ENCODE measurements at regions not wholly inside any gene's neighbourhood (a gene's known extent, or its start where the extent isn't known, plus 50 kb on each side); places are given as distances from the start of the nearest gene placed in this dataset.

DNA sequence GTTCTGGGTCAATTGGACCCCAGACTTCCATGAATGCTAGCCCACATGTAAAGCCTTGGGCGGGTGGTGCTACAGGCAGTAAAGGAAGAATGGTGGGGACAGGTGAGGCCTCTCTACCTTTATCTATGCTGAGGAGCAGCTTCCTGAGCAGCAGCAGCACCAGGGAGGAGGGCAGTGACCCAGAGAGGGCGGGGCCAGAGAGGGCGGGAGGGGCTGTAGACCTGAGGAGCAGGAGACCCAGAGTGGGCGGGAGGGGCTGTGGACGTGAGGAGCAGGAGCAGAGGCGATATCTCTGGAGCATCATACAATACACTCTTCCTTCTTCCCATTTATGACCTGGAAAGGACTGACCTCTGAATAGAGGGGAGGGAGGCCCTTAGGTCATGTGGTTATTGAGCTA is 165.9 kb downstream of the MTRR start:
- 78 to 81% methylated on average over 6 of the region's 6 CpGs for WGBS, 2 donors
- no peaks in the 10 kb centered on the region for H3K4me1 ChIP-seq (ENCODE audit: control insufficient read depth in 2 of 2, insufficient read depth in 2 of 2, low read length in 1 of 2)
- H3K27me3 ChIP-seq (ENCODE audit: control insufficient read depth in 1 of 2, insufficient read depth in 2 of 2, low read length in 2 of 2): no peaks in the 10 kb centered on the region
- no peak overlapping the region for H3K4me3 ChIP-seq (ENCODE audit: low read depth in 1 of 2, low read length in 2 of 2)
- H3K27ac ChIP-seq (ENCODE audit: low read depth in 2 of 2, low read length in 1 of 2): no peak overlapping the region
- no peaks in the 10 kb centered on the region for H3K9me3 ChIP-seq (ENCODE audit: control insufficient read depth in 2 of 2, insufficient read depth in 1 of 2, low read depth in 1 of 2, low read length in 1 of 2)
- H3K36me3 ChIP-seq (ENCODE audit: control insufficient read depth in 2 of 2, insufficient read depth in 2 of 2, low read length in 1 of 2): no peaks in the 10 kb centered on the region

DNA sequence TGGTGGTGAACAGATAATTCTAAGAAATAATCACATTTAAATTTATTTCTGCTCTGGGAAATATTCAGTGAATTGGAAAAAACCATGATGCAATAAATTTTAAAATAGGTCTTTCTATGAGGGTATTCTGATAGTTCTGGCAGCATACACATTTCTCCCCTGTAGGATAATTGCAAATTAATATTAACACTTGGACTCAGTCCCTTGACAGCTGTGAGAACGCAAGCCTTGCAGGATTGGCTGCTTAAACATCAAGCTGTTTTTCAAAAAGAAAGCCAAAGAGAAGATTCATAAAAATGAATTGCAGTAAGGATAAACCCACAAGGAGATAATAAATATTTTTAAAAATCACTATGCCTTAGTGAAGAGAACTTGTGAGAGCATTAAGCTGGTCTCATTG is 180.0 kb downstream of the MTRR start:
- peaks cover 0 to 3% of the 10 kb centered on the region in 2 donors for H3K9me3 ChIP-seq (ENCODE audit: control insufficient read depth in 2 of 2, insufficient read depth in 1 of 2, low read depth in 1 of 2, low read length in 1 of 2)
- H3K27ac ChIP-seq (ENCODE audit: low read depth in 2 of 2, low read length in 1 of 2): no peak overlapping the region
- H3K36me3 ChIP-seq (ENCODE audit: control insufficient read depth in 2 of 2, insufficient read depth in 2 of 2, low read length in 1 of 2): no peaks in the 10 kb centered on the region
- WGBS, 2 donors: 58 to 67% methylated on average over 1 of the region's 1 CpG
- H3K4me1 ChIP-seq (ENCODE audit: control insufficient read depth in 2 of 2, insufficient read depth in 2 of 2, low read length in 1 of 2): no peaks in the 10 kb centered on the region
- H3K4me3 ChIP-seq (ENCODE audit: low read depth in 1 of 2, low read length in 2 of 2): no peak overlapping the region
- H3K27me3 ChIP-seq (ENCODE audit: control insufficient read depth in 1 of 2, insufficient read depth in 2 of 2, low read length in 2 of 2): no peaks in the 10 kb centered on the region

DNA sequence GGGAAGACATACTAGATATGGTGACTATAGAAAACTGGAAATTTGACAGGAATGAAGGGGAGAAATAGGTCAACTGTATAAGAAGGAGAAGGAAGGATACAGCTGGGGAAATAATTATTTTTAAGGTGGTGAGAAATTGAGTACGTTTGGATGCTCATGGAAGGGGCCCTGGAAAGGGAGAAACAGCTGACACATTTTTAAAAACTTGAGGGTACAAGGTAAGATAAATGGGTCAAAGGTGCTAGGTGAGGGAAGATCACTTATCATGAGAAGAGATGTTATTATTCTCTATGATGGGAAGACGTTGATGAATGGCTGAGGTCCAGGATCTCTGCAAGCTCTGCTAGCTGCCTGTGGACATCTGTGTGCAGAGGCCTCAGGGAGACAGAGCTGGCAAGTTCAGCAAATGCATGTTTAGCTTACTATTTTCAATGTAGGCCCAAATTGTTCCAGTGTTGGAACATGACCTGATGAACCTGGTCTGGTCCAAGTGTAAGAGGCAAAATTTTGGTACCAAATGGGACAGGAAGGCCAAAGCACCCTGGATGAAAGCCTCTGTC is 181.7 kb downstream of the MTRR start:
- no peaks in the 10 kb centered on the region for H3K4me1 ChIP-seq (ENCODE audit: control insufficient read depth in 2 of 2, insufficient read depth in 2 of 2, low read length in 1 of 2)
- WGBS, 2 donors: 45 to 47% methylated on average over 2 of the region's 2 CpGs
- H3K27me3 ChIP-seq (ENCODE audit: control insufficient read depth in 1 of 2, insufficient read depth in 2 of 2, low read length in 2 of 2): no peaks in the 10 kb centered on the region
- no peak overlapping the region for H3K27ac ChIP-seq (ENCODE audit: low read depth in 2 of 2, low read length in 1 of 2)
- H3K9me3 ChIP-seq (ENCODE audit: control insufficient read depth in 2 of 2, insufficient read depth in 1 of 2, low read depth in 1 of 2, low read length in 1 of 2): peaks cover 0 to 3% of the 10 kb centered on the region in 2 donors
- no peak overlapping the region for H3K4me3 ChIP-seq (ENCODE audit: low read depth in 1 of 2, low read length in 2 of 2)
- no peaks in the 10 kb centered on the region for H3K36me3 ChIP-seq (ENCODE audit: control insufficient read depth in 2 of 2, insufficient read depth in 2 of 2, low read length in 1 of 2)

DNA sequence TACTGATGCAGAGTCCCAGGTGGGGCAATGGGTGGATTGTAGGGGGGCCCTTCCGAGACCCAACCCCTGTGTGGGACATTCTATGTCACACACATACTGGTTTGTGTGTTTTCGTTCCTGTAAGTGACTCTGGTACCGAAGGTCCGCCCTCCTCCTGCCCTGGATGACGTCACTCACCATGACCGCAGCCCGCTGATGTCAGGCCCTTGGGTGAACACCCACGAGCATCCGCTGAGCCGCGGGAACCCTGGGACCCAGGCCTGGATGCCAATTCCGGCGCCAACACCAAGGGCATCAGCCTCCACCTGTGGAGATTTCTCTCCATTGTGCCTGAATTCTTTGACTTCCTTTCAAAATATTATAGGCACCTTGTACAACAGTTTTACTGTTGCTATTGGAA is 184.3 kb downstream of the MTRR start:
- no peaks in the 10 kb centered on the region for H3K27me3 ChIP-seq (ENCODE audit: control insufficient read depth in 1 of 2, insufficient read depth in 2 of 2, low read length in 2 of 2)
- 87 to 92% methylated on average over 13 of the region's 13 CpGs for WGBS, 2 donors
- H3K36me3 ChIP-seq (ENCODE audit: control insufficient read depth in 2 of 2, insufficient read depth in 2 of 2, low read length in 1 of 2): no peaks in the 10 kb centered on the region
- H3K27ac ChIP-seq (ENCODE audit: low read depth in 2 of 2, low read length in 1 of 2): no peak overlapping the region
- H3K4me3 ChIP-seq (ENCODE audit: low read depth in 1 of 2, low read length in 2 of 2): no peak overlapping the region
- H3K9me3 ChIP-seq (ENCODE audit: control insufficient read depth in 2 of 2, insufficient read depth in 1 of 2, low read depth in 1 of 2, low read length in 1 of 2): peaks cover 0 to 3% of the 10 kb centered on the region in 2 donors
- H3K4me1 ChIP-seq (ENCODE audit: control insufficient read depth in 2 of 2, insufficient read depth in 2 of 2, low read length in 1 of 2): no peaks in the 10 kb centered on the region

DNA sequence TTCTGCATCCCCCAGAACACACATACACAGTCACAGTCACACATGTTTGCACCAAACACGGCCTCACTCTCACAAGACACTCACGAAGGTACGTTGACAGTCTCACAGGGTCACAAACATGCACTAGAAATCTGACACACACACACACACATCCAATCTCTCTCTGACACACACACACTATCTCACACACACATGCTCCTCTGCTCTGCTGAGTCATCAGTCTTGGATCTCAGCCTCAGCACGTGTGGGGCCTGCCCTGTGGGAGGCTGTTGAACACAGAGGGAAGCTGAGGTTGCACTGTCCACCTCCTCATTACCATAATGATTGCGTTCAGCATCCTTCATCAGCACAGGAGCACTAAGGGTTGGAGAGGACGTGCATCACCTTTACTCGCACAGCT is 188.8 kb downstream of the MTRR start:
- Histone ChIP-seq H3K9me3 (ENCODE audit: control insufficient read depth in 2 of 2, insufficient read depth in 1 of 2, low read depth in 1 of 2, low read length in 1 of 2) (peaks cover 0 to 3% of the 10 kb centered on the region in 2 donors), H3K27me3 (ENCODE audit: control insufficient read depth in 1 of 2, insufficient read depth in 2 of 2, low read length in 2 of 2) (no peaks in the 10 kb centered on the region), H3K4me1 (ENCODE audit: control insufficient read depth in 2 of 2, insufficient read depth in 2 of 2, low read length in 1 of 2) (no peaks in the 10 kb centered on the region), H3K36me3 (ENCODE audit: control insufficient read depth in 2 of 2, insufficient read depth in 2 of 2, low read length in 1 of 2) (no peaks in the 10 kb centered on the region), H3K4me3 (ENCODE audit: low read depth in 1 of 2, low read length in 2 of 2) (no peak overlapping the region), H3K27ac (ENCODE audit: low read depth in 2 of 2, low read length in 1 of 2) (no peak overlapping the region)
- 54 to 55% methylated on average over 7 of the region's 7 CpGs for WGBS, 2 donors

DNA sequence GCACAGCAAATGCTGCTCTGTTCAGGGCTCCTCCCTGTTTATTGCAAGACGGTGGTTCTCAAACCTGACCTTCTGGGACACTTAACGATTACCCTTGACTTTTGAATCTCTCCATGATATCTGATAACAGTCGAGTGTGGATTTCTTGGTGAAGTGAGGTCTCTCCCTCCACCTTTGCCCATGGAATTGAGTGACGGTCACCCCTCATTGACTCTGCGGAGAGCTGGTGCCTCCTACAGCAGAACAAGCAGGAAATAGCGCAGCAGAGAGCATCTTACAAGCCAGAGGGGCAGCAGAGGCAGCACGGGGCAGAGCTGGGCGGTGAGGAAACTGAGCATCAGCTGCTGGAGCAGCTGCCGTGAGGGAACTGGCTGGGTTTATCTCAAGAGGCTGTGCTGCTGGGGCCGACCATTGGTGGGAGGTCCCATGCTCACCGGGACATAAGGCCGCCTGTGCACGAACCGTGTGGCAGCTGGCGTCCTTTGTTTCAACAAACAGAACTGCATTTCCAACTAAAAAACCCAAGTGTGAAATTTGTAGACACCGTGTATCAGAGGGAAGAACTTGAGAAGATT is 189.8 kb downstream of the MTRR start:
- Histone ChIP-seq H3K9me3 (ENCODE audit: control insufficient read depth in 2 of 2, insufficient read depth in 1 of 2, low read depth in 1 of 2, low read length in 1 of 2) (no peaks in the 10 kb centered on the region), H3K4me1 (ENCODE audit: control insufficient read depth in 2 of 2, insufficient read depth in 2 of 2, low read length in 1 of 2) (no peaks in the 10 kb centered on the region), H3K27ac (ENCODE audit: low read depth in 2 of 2, low read length in 1 of 2) (no peak overlapping the region), H3K36me3 (ENCODE audit: control insufficient read depth in 2 of 2, insufficient read depth in 2 of 2, low read length in 1 of 2) (no peaks in the 10 kb centered on the region), H3K27me3 (ENCODE audit: control insufficient read depth in 1 of 2, insufficient read depth in 2 of 2, low read length in 2 of 2) (no peaks in the 10 kb centered on the region), H3K4me3 (ENCODE audit: low read depth in 1 of 2, low read length in 2 of 2) (no peak overlapping the region)
- 90 to 92% methylated on average over 16 of the region's 16 CpGs for WGBS, 2 donors

DNA sequence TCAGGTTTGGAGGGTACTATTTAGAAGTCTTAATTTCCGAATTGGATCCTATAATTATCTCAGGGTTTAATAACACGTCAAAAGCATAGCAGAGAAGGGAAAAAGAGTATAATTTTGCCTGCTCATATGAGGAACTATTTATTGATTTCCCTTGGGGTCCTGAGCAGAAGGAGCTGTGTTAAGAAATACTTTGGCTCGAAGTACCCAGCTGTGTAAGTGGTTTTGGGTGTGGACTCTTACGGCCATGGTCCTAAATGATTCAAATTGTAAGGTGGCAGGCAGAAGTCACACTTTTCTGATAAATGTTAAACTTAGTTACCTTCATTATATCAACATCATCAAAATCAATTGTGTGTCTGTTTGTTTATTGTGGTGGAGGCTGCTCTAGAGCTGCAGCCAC is 190.4 kb downstream of the MTRR start:
- H3K27ac ChIP-seq (ENCODE audit: low read depth in 2 of 2, low read length in 1 of 2): no peak overlapping the region
- H3K27me3 ChIP-seq (ENCODE audit: control insufficient read depth in 1 of 2, insufficient read depth in 2 of 2, low read length in 2 of 2): no peaks in the 10 kb centered on the region
- WGBS, 2 donors: 77 to 82% methylated on average over 4 of the region's 4 CpGs
- H3K9me3 ChIP-seq (ENCODE audit: control insufficient read depth in 2 of 2, insufficient read depth in 1 of 2, low read depth in 1 of 2, low read length in 1 of 2): no peaks in the 10 kb centered on the region
- no peaks in the 10 kb centered on the region for H3K4me1 ChIP-seq (ENCODE audit: control insufficient read depth in 2 of 2, insufficient read depth in 2 of 2, low read length in 1 of 2)
- H3K36me3 ChIP-seq (ENCODE audit: control insufficient read depth in 2 of 2, insufficient read depth in 2 of 2, low read length in 1 of 2): no peaks in the 10 kb centered on the region
- no peak overlapping the region for H3K4me3 ChIP-seq (ENCODE audit: low read depth in 1 of 2, low read length in 2 of 2)

DNA sequence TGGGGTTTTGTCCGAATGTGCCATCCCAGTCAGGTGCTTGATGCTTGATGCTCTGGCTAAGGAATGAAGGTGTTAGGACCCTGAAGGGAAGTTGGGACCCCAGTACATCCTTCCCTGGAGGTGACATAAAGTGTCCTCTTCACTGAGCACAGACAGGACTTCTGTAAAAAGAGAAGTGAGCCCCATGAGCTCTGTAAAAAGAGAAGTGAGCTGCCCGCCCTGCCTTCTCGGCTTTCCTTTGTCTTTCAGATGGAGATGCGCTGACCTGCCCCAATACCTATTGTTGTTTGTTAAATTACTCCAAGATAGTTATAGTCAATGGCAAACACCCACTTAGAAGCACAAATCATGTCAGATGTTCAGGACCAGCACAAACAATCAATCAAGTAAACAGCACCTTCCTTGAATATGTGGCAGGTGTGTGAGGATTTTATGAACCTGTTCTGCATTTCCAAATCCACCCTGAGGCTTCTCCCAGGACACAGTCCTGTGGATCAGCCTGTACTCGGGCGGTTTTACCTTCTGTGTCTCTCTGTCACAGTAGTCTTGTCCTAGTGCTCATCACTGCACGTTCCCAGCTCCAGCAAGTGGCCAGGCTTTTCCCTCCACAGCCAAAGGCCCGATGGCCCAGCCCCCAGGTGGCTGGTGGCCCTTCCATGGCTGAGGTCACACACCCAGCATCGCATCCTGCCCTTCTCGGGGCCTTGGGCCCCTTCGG is 191.4 kb downstream of the MTRR start:
- Histone ChIP-seq H3K27me3 (ENCODE audit: control insufficient read depth in 1 of 2, insufficient read depth in 2 of 2, low read length in 2 of 2) (no peaks in the 10 kb centered on the region), H3K27ac (ENCODE audit: low read depth in 2 of 2, low read length in 1 of 2) (no peak overlapping the region), H3K36me3 (ENCODE audit: control insufficient read depth in 2 of 2, insufficient read depth in 2 of 2, low read length in 1 of 2) (no peaks in the 10 kb centered on the region), H3K4me3 (ENCODE audit: low read depth in 1 of 2, low read length in 2 of 2) (no peak overlapping the region), H3K9me3 (ENCODE audit: control insufficient read depth in 2 of 2, insufficient read depth in 1 of 2, low read depth in 1 of 2, low read length in 1 of 2) (no peaks in the 10 kb centered on the region), H3K4me1 (ENCODE audit: control insufficient read depth in 2 of 2, insufficient read depth in 2 of 2, low read length in 1 of 2) (no peaks in the 10 kb centered on the region)
- 70 to 72% methylated on average over 10 to 11 of the region's 11 CpGs for WGBS, 2 donors

DNA sequence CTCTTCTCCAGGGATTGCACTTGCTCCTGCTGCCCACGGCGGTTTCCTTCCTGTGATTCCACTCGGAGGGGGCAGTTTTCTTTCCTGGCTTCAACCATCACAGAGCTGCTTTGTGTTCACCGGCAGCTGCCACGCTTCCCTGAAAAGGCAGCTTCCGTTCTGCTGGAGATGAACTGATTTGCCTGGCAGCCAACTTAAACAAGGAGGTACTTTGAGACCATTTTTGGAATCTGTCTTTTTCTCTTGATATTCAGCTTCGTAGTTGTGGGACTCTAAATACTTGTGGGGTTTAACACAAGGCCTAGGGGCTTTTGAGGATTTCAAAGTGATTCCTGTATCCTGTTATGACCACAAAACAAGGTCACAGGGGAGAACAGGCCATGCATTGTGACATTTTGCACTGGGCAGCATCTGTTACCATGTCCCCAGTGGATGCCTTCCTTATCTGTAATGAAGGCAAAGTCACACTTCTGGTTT is 192.0 kb downstream of the MTRR start:
- H3K4me3 ChIP-seq (ENCODE audit: low read depth in 1 of 2, low read length in 2 of 2): no peak overlapping the region
- no peak overlapping the region for H3K27ac ChIP-seq (ENCODE audit: low read depth in 2 of 2, low read length in 1 of 2)
- H3K4me1 ChIP-seq (ENCODE audit: control insufficient read depth in 2 of 2, insufficient read depth in 2 of 2, low read length in 1 of 2): no peaks in the 10 kb centered on the region
- H3K9me3 ChIP-seq (ENCODE audit: control insufficient read depth in 2 of 2, insufficient read depth in 1 of 2, low read depth in 1 of 2, low read length in 1 of 2): no peaks in the 10 kb centered on the region
- no peaks in the 10 kb centered on the region for H3K27me3 ChIP-seq (ENCODE audit: control insufficient read depth in 1 of 2, insufficient read depth in 2 of 2, low read length in 2 of 2)
- no peaks in the 10 kb centered on the region for H3K36me3 ChIP-seq (ENCODE audit: control insufficient read depth in 2 of 2, insufficient read depth in 2 of 2, low read length in 1 of 2)
- 47 to 52% methylated on average over 7 of the region's 7 CpGs for WGBS, 2 donors

DNA sequence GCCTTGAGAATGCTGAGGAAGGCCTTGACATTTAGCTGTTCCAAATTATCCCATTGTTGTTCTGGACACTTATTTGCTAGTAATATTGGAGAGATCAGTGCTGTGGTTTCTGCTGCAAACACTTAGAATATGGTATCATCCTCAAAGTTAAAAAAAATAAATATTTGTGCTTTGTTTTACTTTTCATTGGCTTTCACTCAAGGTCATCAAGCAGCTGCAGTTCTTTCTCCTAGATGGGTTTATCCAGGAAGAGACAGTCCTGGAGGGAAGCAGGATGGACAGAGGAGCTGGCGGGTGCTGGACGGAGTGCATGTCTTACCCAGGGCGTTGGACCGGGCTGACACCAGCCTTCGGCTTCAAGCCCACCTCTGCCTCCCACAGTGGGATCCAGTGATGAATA is 193.6 kb downstream of the MTRR start:
- Histone ChIP-seq H3K27ac (ENCODE audit: low read depth in 2 of 2, low read length in 1 of 2) (no peak overlapping the region), H3K4me1 (ENCODE audit: control insufficient read depth in 2 of 2, insufficient read depth in 2 of 2, low read length in 1 of 2) (no peaks in the 10 kb centered on the region), H3K9me3 (ENCODE audit: control insufficient read depth in 2 of 2, insufficient read depth in 1 of 2, low read depth in 1 of 2, low read length in 1 of 2) (no peaks in the 10 kb centered on the region), H3K27me3 (ENCODE audit: control insufficient read depth in 1 of 2, insufficient read depth in 2 of 2, low read length in 2 of 2) (no peaks in the 10 kb centered on the region), H3K36me3 (ENCODE audit: control insufficient read depth in 2 of 2, insufficient read depth in 2 of 2, low read length in 1 of 2) (no peaks in the 10 kb centered on the region), H3K4me3 (ENCODE audit: low read depth in 1 of 2, low read length in 2 of 2) (no peak overlapping the region)
- WGBS, 2 donors: 84 to 89% methylated on average over 5 of the region's 5 CpGs
